CD14-positive monocyte (primary cell): ENCODE measurements at regions not wholly inside any gene's neighbourhood (a gene's known extent, or its start where the extent isn't known, plus 50 kb on each side); places are given as distances from the start of the nearest gene placed in this dataset.
"Not testable (repeated sequence)": the region's sequence is repeated elsewhere in the genome, so short reads cannot be mapped to it uniquely, and the experiment has no call there.

ENCODE experiments used
- DNase-seq, 3 donors: peaks; one replicate each; pipeline ENCODE4 v3.0.0-alpha.2; 2011 to 2022
- H2AFZ ChIP-seq: 2 replicates; pipeline ENCODE4 v1.6.0; 2012; ENCODE audit warnings: mild to moderate bottlenecking, low read depth, low read length, inconsistent platforms; ENCODE audit not compliant: insufficient read depth, poor library complexity, severe bottlenecking
- H3K27ac ChIP-seq, 2 donors: 1 replicate in 1 of 2; 2 replicates in 1 of 2; pipeline ENCODE4 v1.5.1; 2012 to 2013; ENCODE audit warnings: low read length in 2 of 2, control low read depth in 1 of 2, inconsistent platforms in 1 of 2, low read depth in 1 of 2, mild to moderate bottlenecking in 1 of 2
- H3K27me3 ChIP-seq, 2 donors: one replicate each; pipeline versions ENCODE4 v1.6.0 to v1.6.1; 2011 to 2013; ENCODE audit warnings: low read length in 2 of 2; ENCODE audit not compliant: control insufficient read depth in 2 of 2, insufficient read depth in 2 of 2
- H3K36me3 ChIP-seq, 2 donors: replicated peaks in 1 of 2; 1 replicate in 1 of 2; 2 replicates in 1 of 2; pipeline versions ENCODE4 v1.5.1 to v1.6.1; 2012 to 2013; ENCODE audit warnings: low read length in 2 of 2, control low read depth in 1 of 2, inconsistent platforms in 1 of 2, mild to moderate bottlenecking in 1 of 2; ENCODE audit not compliant: insufficient read depth in 2 of 2, control insufficient read depth in 1 of 2
- H3K4me1 ChIP-seq, 2 donors: 1 replicate in 1 of 2; 2 replicates in 1 of 2; pipeline versions ENCODE4 v1.5.1 to v1.6.1; 2012 to 2013; ENCODE audit warnings: low read length in 2 of 2, control low read depth in 1 of 2, inconsistent platforms in 1 of 2, mild to moderate bottlenecking in 1 of 2, moderate library complexity in 1 of 2; ENCODE audit not compliant: insufficient read depth in 2 of 2, control insufficient read depth in 1 of 2
- H3K4me2 ChIP-seq: replicated peaks from 2 replicates; pipeline ENCODE3; 2012; ENCODE audit warnings: low read length, moderate library complexity, mild to moderate bottlenecking; ENCODE audit not compliant: poor library complexity, severe bottlenecking; ENCODE audit errors: extremely low read depth
- H3K4me3 ChIP-seq, 3 experiments: fragments of 200-600 bp in 1 of 3; sonication (generic) in 1 of 3; replicated peaks in 1 of 3; 1 replicate in 2 of 3; 2 replicates in 1 of 3; pipeline ENCODE4 v1.5.1; 2011 to 2013; ENCODE audit warnings: low read length in 3 of 3, mild to moderate bottlenecking in 3 of 3, control low read depth in 2 of 3, low read depth in 2 of 3, inconsistent platforms in 1 of 3, moderate library complexity in 1 of 3
- H3K79me2 ChIP-seq: 2 replicates; pipeline ENCODE4 v1.6.0; 2012; ENCODE audit warnings: mild to moderate bottlenecking, control low read depth, inconsistent platforms, low read length, moderate library complexity; ENCODE audit not compliant: insufficient read depth
- H3K9ac ChIP-seq: 2 replicates; pipeline ENCODE4 v1.6.0; 2017; ENCODE audit warnings: low read length, mild to moderate bottlenecking; ENCODE audit not compliant: insufficient read depth, poor library complexity, severe bottlenecking
- H3K9me3 ChIP-seq, 2 donors: replicated peaks in 1 of 2; 1 replicate in 1 of 2; 2 replicates in 1 of 2; pipeline versions ENCODE4 v1.5.1 to v1.6.1; 2012 to 2013; ENCODE audit warnings: low read length in 2 of 2, control low read depth in 1 of 2; ENCODE audit not compliant: control insufficient read depth in 1 of 2, insufficient read depth in 1 of 2
- H4K20me1 ChIP-seq: 2 replicates; pipeline ENCODE4 v1.6.0; 2012; ENCODE audit warnings: mild to moderate bottlenecking, low read length, control low read depth, moderate library complexity; ENCODE audit not compliant: insufficient read depth
- H3K27ac Mint-ChIP-seq, 7 donors: one replicate each; pipeline ENCODE4 v1.8.0; 2020; ENCODE audit warnings: mild to moderate bottlenecking in 7 of 7, mixed read lengths in 7 of 7, moderate library complexity in 6 of 7, inconsistent platforms in 2 of 7
- H3K27me3 Mint-ChIP-seq, 3 donors: one replicate each; pipeline ENCODE4 v1.8.0; 2021 to 2022; ENCODE audit warnings: low read depth in 3 of 3, mild to moderate bottlenecking in 3 of 3, mixed read lengths in 3 of 3, moderate library complexity in 3 of 3, inconsistent platforms in 1 of 3
- H3K36me3 Mint-ChIP-seq, 2 donors: one replicate each; pipeline ENCODE4 v1.8.0; 2020; ENCODE audit warnings: mixed read lengths in 2 of 2, inconsistent platforms in 1 of 2, mild to moderate bottlenecking in 1 of 2
- H3K4me1 Mint-ChIP-seq: one replicate; pipeline ENCODE4 v1.8.0; 2020; ENCODE audit warnings: mild to moderate bottlenecking, mixed read lengths
- H3K4me3 Mint-ChIP-seq, 2 donors: one replicate each; pipeline ENCODE4 v1.8.0; 2020; ENCODE audit warnings: mild to moderate bottlenecking in 2 of 2, mixed read lengths in 2 of 2, moderate library complexity in 1 of 2
- H3K9me3 Mint-ChIP-seq, 7 donors: one replicate each; pipeline ENCODE4 v1.8.0; 2020 to 2022; ENCODE audit warnings: mixed read lengths in 7 of 7, mild to moderate bottlenecking in 6 of 7, moderate library complexity in 6 of 7, inconsistent platforms in 2 of 7
- CTCF ChIP-seq: fragments of 200-600 bp; IDR thresholded peaks from one replicate; pipeline ENCODE4 v1.8.0; 2022; ENCODE audit warnings: antibody characterized with exemption, mild to moderate bottlenecking
- WGBS: methylation state at CpG from one replicate; pipeline ENCODE4 v1.1.5; 2013; ENCODE audit warnings: missing lambda C conversion rate; ENCODE audit not compliant: insufficient coverage; 5-methylcytosine and 5-hydroxymethylcytosine counted together
- intact Hi-C, 2 donors: fragments of 100-400 bp; cut with micrococcal nuclease; formaldehyde crosslinking; loops; one replicate each; pipeline versions ENCODE4 v1.15.0 to v1.15.1; 2023

GRCh38 chr16:75965504-75966374 is 239.4 kb upstream of the CPHXL start:
- no peak overlapping the region for H3K4me3 Mint-ChIP-seq
- H3K9me3 Mint-ChIP-seq: peaks cover 0 to 3% (median 2%) of the 10 kb centered on the region in 7 donors
- no peak overlapping the region for H3K4me3 ChIP-seq

GRCh38 chr16:75969120-75969519 is 242.8 kb upstream of the CPHXL start:
- not testable (repeated sequence) for H3K27me3 Mint-ChIP-seq

More at GRCh38 chr16:75965504-75966374, 239.4 kb upstream of the CPHXL start:
- Mint-ChIP-seq H3K36me3 (no peaks in the 10 kb centered on the region), H3K27ac (no peak overlapping the region), H3K4me1 (no peaks in the 10 kb centered on the region), H3K27me3 (peaks cover 0 to 1% (median 0%) of the 10 kb centered on the region in 3 donors)
- no CpG with 5 or more reads among the region's 1 CpG for WGBS
- H4K20me1 ChIP-seq: no peaks in the 10 kb centered on the region
- H3K27ac ChIP-seq: no peak overlapping the region
- H3K4me2 ChIP-seq: no peak overlapping the region
- no peaks in the 10 kb centered on the region for H3K79me2 ChIP-seq
- no peaks in the 10 kb centered on the region for H3K4me1 ChIP-seq
- intact Hi-C loops: no loop called here
- no peaks in the 10 kb centered on the region for H3K27me3 ChIP-seq
- H3K9ac ChIP-seq: no peak overlapping the region
- no peaks in the 10 kb centered on the region for H3K9me3 ChIP-seq
- H3K36me3 ChIP-seq: no peaks in the 10 kb centered on the region
- H2AFZ ChIP-seq: no peak overlapping the region
- no peak for DNase-seq
- no peak for TF ChIP-seq CTCF

More at GRCh38 chr16:75969120-75969519, 242.8 kb upstream of the CPHXL start:
- H3K4me1 ChIP-seq, H3K9ac ChIP-seq, H3K4me2 ChIP-seq, H3K36me3 Mint-ChIP-seq, H3K79me2 ChIP-seq, H4K20me1 ChIP-seq, DNase-seq, H3K9me3 Mint-ChIP-seq, H3K4me1 Mint-ChIP-seq, H3K4me3 ChIP-seq, H3K9me3 ChIP-seq, H3K27ac ChIP-seq, H3K4me3 Mint-ChIP-seq, H3K27ac Mint-ChIP-seq, H3K27me3 ChIP-seq, intact Hi-C loops, H2AFZ ChIP-seq, H3K36me3 ChIP-seq: not testable (repeated sequence)
- no CpG with 5 or more reads among the region's 6 CpGs for WGBS
